AG04450 (cell line): ENCODE measurements at regions not wholly inside any gene's neighbourhood (a gene's known extent, or its start where the extent isn't known, plus 50 kb on each side); places are given as distances from the start of the nearest gene placed in this dataset.

ENCODE experiments used
- CTCF ChIA-PET: fragments of 300-600, 350-600 bp; formaldehyde crosslinking; extraction: SDS; loops from one replicate; lab custom pipeline; 2022; ENCODE audit warnings: antibody characterized with exemption, inconsistent platforms; lab: Charles Lee
- POLR2A ChIA-PET: fragments of 350-600 bp; formaldehyde crosslinking; extraction: SDS; loops from one replicate; lab custom pipeline; 2021; ENCODE audit warnings: antibody characterized with exemption, inconsistent platforms; lab: Yijun Ruan, JAX
- DNase-seq: peaks from one replicate; pipeline ENCODE4 v3.0.0-alpha.2; 2011; ENCODE audit warnings: low read depth, low spot score
- H3K27ac ChIP-seq: one replicate; pipeline ENCODE4 v1.5.1; 2012; ENCODE audit warnings: low read depth, low read length, control low read depth
- H3K27me3 ChIP-seq: one replicate; pipeline ENCODE4 v1.6.0; 2012; ENCODE audit warnings: low read length; ENCODE audit not compliant: control insufficient read depth, insufficient read depth
- H3K4me3 ChIP-seq: 2 replicates; pipeline ENCODE4 v1.5.1; 2011; ENCODE audit warnings: mild to moderate bottlenecking, low read depth, low read length, control low read depth
- H3K9me3 ChIP-seq: 2 replicates; pipeline ENCODE4 v1.5.1; 2012; ENCODE audit warnings: low read length; ENCODE audit not compliant: control insufficient read depth, insufficient read depth
- TF ChIP-seq, protein P1 (sequence below): IDR thresholded peaks from 2 replicates; pipeline ENCODE4 v1.5.1; 2011; ENCODE audit warnings: low read depth, low read length, control low read depth, inconsistent platforms

DNA sequence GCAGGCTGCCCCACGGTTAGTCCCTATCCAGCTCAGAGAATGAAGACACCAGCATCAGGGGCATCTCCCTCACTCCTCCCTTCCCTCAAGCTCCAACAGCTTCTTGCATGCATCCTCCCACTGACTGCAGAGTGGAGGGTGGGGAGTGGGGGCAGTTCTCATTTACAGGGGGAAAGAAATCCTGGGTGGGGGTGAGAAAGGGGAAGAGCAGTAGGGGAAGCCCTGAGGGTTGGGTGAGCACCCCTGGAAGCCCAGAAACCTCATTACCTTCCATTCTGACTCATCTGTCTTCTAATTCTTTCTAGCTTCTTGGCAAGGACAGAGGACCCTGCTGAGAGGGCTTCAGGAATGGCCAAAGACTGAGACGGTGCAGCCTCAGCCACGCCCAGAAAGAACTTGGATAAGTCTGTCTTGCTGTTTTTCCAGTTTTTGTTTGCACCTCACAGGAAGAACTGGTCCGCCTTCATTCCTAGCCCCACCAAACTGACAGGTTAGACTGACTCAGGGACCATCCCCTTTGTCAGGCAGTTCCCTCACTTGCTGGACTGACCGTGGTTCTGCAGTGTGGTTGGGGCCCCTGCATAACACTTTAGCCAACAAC, 52.5 kb upstream of the WSB1 start:
- DNase-seq, result no peak
- TF ChIP-seq, protein P1, sequence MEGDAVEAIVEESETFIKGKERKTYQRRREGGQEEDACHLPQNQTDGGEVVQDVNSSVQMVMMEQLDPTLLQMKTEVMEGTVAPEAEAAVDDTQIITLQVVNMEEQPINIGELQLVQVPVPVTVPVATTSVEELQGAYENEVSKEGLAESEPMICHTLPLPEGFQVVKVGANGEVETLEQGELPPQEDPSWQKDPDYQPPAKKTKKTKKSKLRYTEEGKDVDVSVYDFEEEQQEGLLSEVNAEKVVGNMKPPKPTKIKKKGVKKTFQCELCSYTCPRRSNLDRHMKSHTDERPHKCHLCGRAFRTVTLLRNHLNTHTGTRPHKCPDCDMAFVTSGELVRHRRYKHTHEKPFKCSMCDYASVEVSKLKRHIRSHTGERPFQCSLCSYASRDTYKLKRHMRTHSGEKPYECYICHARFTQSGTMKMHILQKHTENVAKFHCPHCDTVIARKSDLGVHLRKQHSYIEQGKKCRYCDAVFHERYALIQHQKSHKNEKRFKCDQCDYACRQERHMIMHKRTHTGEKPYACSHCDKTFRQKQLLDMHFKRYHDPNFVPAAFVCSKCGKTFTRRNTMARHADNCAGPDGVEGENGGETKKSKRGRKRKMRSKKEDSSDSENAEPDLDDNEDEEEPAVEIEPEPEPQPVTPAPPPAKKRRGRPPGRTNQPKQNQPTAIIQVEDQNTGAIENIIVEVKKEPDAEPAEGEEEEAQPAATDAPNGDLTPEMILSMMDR, result no peak
- no peaks in the 10 kb centered on the region for H3K27me3 ChIP-seq
- no peaks in the 10 kb centered on the region for H3K9me3 ChIP-seq
- no peak overlapping the region for H3K4me3 ChIP-seq
- CTCF ChIA-PET, result interaction anchor here (0.7 to 2.3 kb wide), 5 partner anchors 82 to 362 kb away, joined by 3 to 7 read pairs (median 4); no protein-coding TSS in a partner anchor
- no peak overlapping the region for H3K27ac ChIP-seq
- POLR2A ChIA-PET, result no interaction called here

DNA sequence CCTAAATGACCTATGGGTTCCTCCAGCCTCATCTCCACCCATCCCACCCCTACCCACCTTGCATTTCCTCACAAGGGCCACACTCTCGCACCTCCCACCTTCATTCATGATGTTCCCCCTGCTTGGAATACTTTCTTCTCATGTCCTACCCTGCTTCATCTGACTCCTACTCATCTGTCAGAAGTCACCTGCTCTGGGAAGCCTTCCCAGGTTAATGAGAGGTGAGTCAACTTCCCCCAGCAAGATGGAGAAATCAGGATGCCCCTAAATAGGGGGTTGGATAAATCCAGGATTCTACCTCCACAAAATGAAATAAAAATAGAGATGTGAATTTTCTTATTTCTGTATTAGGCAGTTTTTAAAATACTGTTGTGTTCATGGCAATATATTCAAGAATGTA, 51.0 kb upstream of the WSB1 start:
- Histone ChIP-seq H3K27ac (peak overlapping the region; percentile 21), H3K27me3 (no peaks in the 10 kb centered on the region), H3K9me3 (no peaks in the 10 kb centered on the region), H3K4me3 (no peak overlapping the region)
- no peak for DNase-seq
- ChIA-PET CTCF (interaction anchor here (1.0 to 2.3 kb wide), 3 partner anchors 15 to 102 kb away, joined by 3 to 7 read pairs (median 3); no protein-coding TSS in a partner anchor), POLR2A (interaction anchor here (1.2 kb wide), 1 partner anchor 52 kb away, joined by 6 read pairs; no protein-coding TSS in a partner anchor)
- TF ChIP-seq, protein P1, result no peak

DNA sequence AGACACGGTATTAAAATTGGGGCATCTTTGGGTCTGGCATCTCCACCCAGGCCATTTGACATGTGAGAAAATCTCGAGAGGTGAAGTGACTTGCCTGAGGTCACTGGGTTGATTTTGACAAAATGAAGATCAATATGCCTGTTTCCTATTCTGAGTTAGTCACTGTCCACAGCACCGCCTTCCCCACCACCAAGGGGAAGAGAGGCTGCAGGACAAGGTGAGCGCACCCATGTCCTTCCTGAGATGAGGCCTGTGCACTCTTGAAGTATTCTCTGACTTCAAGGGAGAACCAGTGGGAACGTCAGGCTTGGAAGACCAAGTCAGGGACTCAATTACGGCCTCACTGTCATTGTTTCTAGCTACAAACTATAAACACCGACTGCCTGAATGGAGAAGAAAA, 49.9 kb upstream of the WSB1 start:
- peak overlapping the region; percentile 99 for H3K27ac ChIP-seq
- H3K27me3 ChIP-seq, result no peaks in the 10 kb centered on the region
- DNase-seq, result no peak
- TF ChIP-seq, protein P1, result no peak
- CTCF ChIA-PET, result interaction anchor here (1.0 kb wide), 1 partner anchor 89 kb away, joined by 3 read pairs; no protein-coding TSS in a partner anchor
- H3K4me3 ChIP-seq, result no peak overlapping the region
- no peaks in the 10 kb centered on the region for H3K9me3 ChIP-seq
- POLR2A ChIA-PET, result interaction anchor here (4.9 kb wide), 1 partner anchor 51 kb away, joined by 44 read pairs; the partner anchor contains the start of gene WSB1
